Daoy (cell line): ENCODE measurements at regions not wholly inside any gene's neighbourhood (a gene's known extent, or its start where the extent isn't known, plus 50 kb on each side); places are given as distances from the start of the nearest gene placed in this dataset.
"Not testable (repeated sequence)": the region's sequence is repeated elsewhere in the genome, so short reads cannot be mapped to it uniquely, and the experiment has no call there.

Experiments
- DNase-seq: peaks from one replicate; pipeline ENCODE4 v3.0.0-alpha.2; 2015; ENCODE audit warnings: low read depth

GRCh38 chr2:131425231-131425941 is 50.5 kb upstream of the TUBA3D start:
- DNase-seq: peak; percentile 15

GRCh38 chr2:131424605-131425114 is 51.3 kb upstream of the TUBA3D start:
- DNase-seq: not testable (repeated sequence)

- DNase-seq: not testable (repeated sequence)
These were observed 55.2 kb upstream of the TUBA3D start for GRCh38 chr2:131420751-131421150.

- DNase-seq: peak; percentile 20
These were observed 55.5 kb upstream of the RAB6D start for GRCh38 chr2:131419441-131419840.

GRCh38 chr2:131418625-131419024 is 54.7 kb upstream of the RAB6D start:
- no peak for DNase-seq

GRCh38 chr2:131417886-131418285 is 53.9 kb upstream of the RAB6D start:
- DNase-seq: no peak

- DNase-seq: no peak
These were observed 49.8 kb upstream of the RAB6D start for GRCh38 chr2:131413785-131414184.
